Activated CD8-positive, alpha-beta T cell treated with anti-CD3 and anti-CD28 coated beads for 36 hours (primary cell): ENCODE measurements at regions not wholly inside any gene's neighbourhood (a gene's known extent, or its start where the extent isn't known, plus 50 kb on each side); places are given as distances from the start of the nearest gene placed in this dataset.

ENCODE experiments used
- ATAC-seq: fragments of 200-7000 bp; cut with Tn5 transposase; one replicate; pipeline ENCODE4 v1.10.0; 2021; ENCODE audit warnings: mild to moderate bottlenecking, moderate library complexity
- CTCF ChIA-PET: fragments of 350-600 bp; sonication (Branson Sonifier 250); formaldehyde crosslinking; loops from one replicate; lab custom pipeline; 2021; ENCODE audit warnings: antibody characterized with exemption; lab: Charles Lee
- POLR2A ChIA-PET: fragments of 350-600 bp; sonication (Branson Sonifier 250); formaldehyde crosslinking; loops from one replicate; lab custom pipeline; 2021; ENCODE audit warnings: antibody characterized with exemption; lab: Charles Lee
- DNase-seq: peaks from one replicate; pipeline ENCODE4 v3.0.0-alpha.2; 2020
- H3K27ac Mint-ChIP-seq: one replicate; pipeline ENCODE4 v1.8.0; 2021; ENCODE audit warnings: mild to moderate bottlenecking, mixed read lengths
- H3K27me3 Mint-ChIP-seq: one replicate; pipeline ENCODE4 v1.8.0; 2021; ENCODE audit warnings: mixed read lengths
- H3K36me3 Mint-ChIP-seq: one replicate; pipeline ENCODE4 v1.8.0; 2021; ENCODE audit warnings: low read depth, mixed read lengths
- H3K4me1 Mint-ChIP-seq: one replicate; pipeline ENCODE4 v1.8.0; 2021; ENCODE audit warnings: low read depth, mixed read lengths
- H3K4me3 Mint-ChIP-seq: one replicate; pipeline ENCODE4 v1.8.0; 2021; ENCODE audit warnings: mild to moderate bottlenecking, moderate library complexity, mixed read lengths
- H3K9me3 Mint-ChIP-seq: one replicate; pipeline ENCODE4 v1.8.0; 2021; ENCODE audit warnings: mixed read lengths
- intact Hi-C: fragments of 100-400 bp; cut with micrococcal nuclease; formaldehyde crosslinking; loops from one replicate; pipeline ENCODE4 v1.10.0; 2022
- TF ChIP-seq, protein P1 (sequence below): fragments of 200-600 bp; IDR thresholded peaks from one replicate; pipeline ENCODE4 v1.8.0; 2022; ENCODE audit warnings: antibody characterized with exemption, mild to moderate bottlenecking

DNA sequence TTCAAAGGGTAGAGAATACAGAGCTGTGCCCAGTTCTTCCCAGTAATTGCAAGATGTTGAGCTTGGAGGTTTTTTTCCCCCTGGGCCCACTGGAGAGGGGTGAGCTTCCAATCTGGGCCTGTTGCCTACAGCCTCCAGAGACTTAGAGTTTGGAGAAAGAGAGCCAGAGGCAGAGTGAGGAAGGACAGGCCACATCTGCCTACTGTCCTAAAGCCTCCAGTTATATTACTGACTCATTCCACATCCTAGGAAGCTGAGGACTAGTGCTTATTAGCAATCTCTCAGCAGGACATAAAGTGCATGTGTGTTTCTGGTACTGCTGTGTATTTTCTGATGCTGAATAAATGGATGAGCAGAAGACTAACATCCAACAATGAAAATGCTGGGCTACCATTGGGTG lies 181.0 kb upstream of the MAMLD1 start:
- H3K9me3 Mint-ChIP-seq = peaks cover 2% of the 10 kb centered on the region
- no peaks in the 10 kb centered on the region for H3K27me3 Mint-ChIP-seq
- ChIA-PET POLR2A (no interaction called here), CTCF (no interaction called here)
- ATAC-seq (no peak), DNase-seq (no peak)
- H3K4me3 Mint-ChIP-seq = no peak overlapping the region
- no peaks in the 10 kb centered on the region for H3K36me3 Mint-ChIP-seq
- H3K4me1 Mint-ChIP-seq = peaks cover 2% of the 10 kb centered on the region
- no peak overlapping the region for H3K27ac Mint-ChIP-seq
- intact Hi-C loops = no loop called here
- TF ChIP-seq, protein P1, sequence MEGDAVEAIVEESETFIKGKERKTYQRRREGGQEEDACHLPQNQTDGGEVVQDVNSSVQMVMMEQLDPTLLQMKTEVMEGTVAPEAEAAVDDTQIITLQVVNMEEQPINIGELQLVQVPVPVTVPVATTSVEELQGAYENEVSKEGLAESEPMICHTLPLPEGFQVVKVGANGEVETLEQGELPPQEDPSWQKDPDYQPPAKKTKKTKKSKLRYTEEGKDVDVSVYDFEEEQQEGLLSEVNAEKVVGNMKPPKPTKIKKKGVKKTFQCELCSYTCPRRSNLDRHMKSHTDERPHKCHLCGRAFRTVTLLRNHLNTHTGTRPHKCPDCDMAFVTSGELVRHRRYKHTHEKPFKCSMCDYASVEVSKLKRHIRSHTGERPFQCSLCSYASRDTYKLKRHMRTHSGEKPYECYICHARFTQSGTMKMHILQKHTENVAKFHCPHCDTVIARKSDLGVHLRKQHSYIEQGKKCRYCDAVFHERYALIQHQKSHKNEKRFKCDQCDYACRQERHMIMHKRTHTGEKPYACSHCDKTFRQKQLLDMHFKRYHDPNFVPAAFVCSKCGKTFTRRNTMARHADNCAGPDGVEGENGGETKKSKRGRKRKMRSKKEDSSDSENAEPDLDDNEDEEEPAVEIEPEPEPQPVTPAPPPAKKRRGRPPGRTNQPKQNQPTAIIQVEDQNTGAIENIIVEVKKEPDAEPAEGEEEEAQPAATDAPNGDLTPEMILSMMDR = no peak

DNA sequence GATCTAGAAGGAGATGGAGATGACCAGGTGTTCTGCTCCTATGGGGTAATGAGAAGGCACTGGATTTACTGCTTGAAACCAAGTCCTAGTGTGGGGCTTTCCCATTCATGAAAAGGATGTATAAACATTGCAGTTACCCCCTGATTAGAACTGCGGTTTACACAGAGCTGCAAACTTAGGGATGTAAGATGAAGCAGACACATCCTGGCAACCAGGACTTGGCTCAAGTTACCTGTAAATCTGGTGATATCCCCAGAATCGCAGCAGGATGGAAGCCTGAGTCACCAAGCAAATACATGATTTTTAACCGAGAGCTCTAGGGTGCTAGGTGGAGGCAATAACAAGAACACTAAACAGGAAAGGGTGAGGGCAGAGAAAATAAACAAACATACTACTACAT lies 178.6 kb upstream of the MAMLD1 start:
- ATAC-seq (no peak), DNase-seq (no peak)
- no peak overlapping the region for H3K4me3 Mint-ChIP-seq
- H3K4me1 Mint-ChIP-seq = peaks cover 2% of the 10 kb centered on the region
- ChIA-PET CTCF (no interaction called here), POLR2A (no interaction called here)
- no peaks in the 10 kb centered on the region for H3K9me3 Mint-ChIP-seq
- H3K27ac Mint-ChIP-seq = no peak overlapping the region
- TF ChIP-seq, protein P1 = no peak
- intact Hi-C loops = no loop called here
- H3K36me3 Mint-ChIP-seq = no peaks in the 10 kb centered on the region
- no peaks in the 10 kb centered on the region for H3K27me3 Mint-ChIP-seq

DNA sequence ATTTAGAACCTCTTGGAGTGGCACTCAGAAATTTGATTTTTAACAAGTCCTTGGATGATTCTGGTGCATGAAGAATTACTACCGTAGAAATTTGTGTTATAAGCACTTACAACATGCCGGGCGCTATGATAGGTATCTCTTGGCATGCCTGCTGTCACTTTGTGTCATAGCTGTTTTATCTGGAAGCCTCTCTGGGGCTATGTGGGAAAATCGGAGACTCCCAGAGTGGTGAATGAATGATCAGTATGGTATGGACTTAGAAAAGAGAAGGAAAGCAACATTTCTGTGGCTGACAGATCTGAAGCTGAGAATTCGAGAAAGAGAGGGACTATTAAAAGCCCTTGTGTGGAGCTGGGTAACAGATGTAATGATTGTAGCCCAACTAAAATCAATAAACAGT lies 177.4 kb upstream of the MAMLD1 start:
- no peaks in the 10 kb centered on the region for H3K9me3 Mint-ChIP-seq
- H3K27ac Mint-ChIP-seq = no peak overlapping the region
- peaks cover 2% of the 10 kb centered on the region for H3K4me1 Mint-ChIP-seq
- no peak for DNase-seq
- CTCF ChIA-PET = no interaction called here
- intact Hi-C loops = no loop called here
- ATAC-seq = no peak
- POLR2A ChIA-PET = no interaction called here
- TF ChIP-seq, protein P1 = no peak
- no peak overlapping the region for H3K4me3 Mint-ChIP-seq
- H3K36me3 Mint-ChIP-seq = no peaks in the 10 kb centered on the region
- H3K27me3 Mint-ChIP-seq = no peaks in the 10 kb centered on the region

DNA sequence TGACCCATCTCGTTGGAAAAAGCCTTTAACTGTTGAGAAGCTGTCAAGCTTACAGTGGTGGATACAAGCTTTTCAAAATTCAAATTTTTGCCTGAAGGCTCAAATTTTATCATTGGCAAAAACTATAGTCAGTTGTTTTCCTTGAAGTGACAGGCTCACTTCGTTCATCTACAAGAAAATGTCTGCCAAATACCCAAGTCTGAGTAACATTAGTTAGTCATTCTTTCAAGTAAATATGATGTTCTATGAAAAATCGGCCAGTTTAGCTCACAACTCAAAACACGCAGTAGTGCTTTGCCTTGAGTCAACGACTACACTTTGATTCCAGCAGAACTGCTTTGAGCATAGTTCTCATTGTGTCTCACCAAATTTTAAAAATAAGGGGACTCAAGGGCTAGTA lies 170.3 kb upstream of the MAMLD1 start:
- TF ChIP-seq, protein P1 = no peak
- ATAC-seq = no peak
- Mint-ChIP-seq H3K9me3 (no peaks in the 10 kb centered on the region), H3K4me1 (no peaks in the 10 kb centered on the region), H3K27me3 (no peaks in the 10 kb centered on the region), H3K4me3 (no peak overlapping the region), H3K27ac (no peak overlapping the region), H3K36me3 (no peaks in the 10 kb centered on the region)
- DNase-seq = no peak
- intact Hi-C loops = no loop called here
- ChIA-PET POLR2A (no interaction called here), CTCF (no interaction called here)

DNA sequence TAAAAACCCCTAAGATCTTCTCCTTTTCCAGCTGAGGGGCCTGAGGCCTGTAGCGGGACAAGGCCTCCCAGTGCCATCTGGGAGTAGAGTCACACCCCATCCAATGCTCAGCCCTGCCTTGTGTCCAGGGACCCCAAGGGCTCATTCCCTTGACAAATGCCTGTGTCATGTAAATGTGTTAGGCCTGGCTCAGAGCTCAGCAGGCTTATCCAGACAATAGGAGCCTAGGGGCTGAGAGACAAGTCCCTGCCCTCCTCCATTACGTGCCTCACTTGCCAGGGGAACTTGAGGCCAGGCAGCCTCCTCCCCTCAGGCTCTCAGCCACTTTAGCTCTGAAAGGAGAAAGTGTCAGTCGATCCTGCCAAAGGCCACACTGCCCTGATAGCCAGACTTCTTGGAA lies 166.8 kb upstream of the MAMLD1 start:
- Mint-ChIP-seq H3K36me3 (no peaks in the 10 kb centered on the region), H3K4me3 (no peak overlapping the region), H3K27ac (no peak overlapping the region), H3K27me3 (no peaks in the 10 kb centered on the region), H3K4me1 (peaks cover 7% of the 10 kb centered on the region), H3K9me3 (no peaks in the 10 kb centered on the region)
- TF ChIP-seq, protein P1 = no peak
- intact Hi-C loops = no loop called here
- ATAC-seq = no peak
- no peak for DNase-seq
- ChIA-PET CTCF (no interaction called here), POLR2A (no interaction called here)
